OCI-LY1 (cell line): ENCODE measurements at regions not wholly inside any gene's neighbourhood (a gene's known extent, or its start where the extent isn't known, plus 50 kb on each side); places are given as distances from the start of the nearest gene placed in this dataset.

Experiments used
- H2AFZ ChIP-seq: fragments of 200-600 bp; sonication (generic), shearing (Covaris generic); 2 replicates; pipeline ENCODE4 v1.6.0; 2014; ENCODE audit warnings: antibody characterized with exemption, mild to moderate bottlenecking, low read length
- H3F3A ChIP-seq: fragments of 200-600 bp; sonication (generic), shearing (Covaris generic); 2 replicates; pipeline ENCODE4 v1.6.0; 2014; ENCODE audit warnings: mild to moderate bottlenecking, antibody characterized with exemption, low read length, moderate library complexity; ENCODE audit not compliant: insufficient read depth
- H3K27ac ChIP-seq: fragments of 200-600 bp; sonication (generic); 2 replicates; pipeline ENCODE4 v1.5.1; 2014; ENCODE audit warnings: low read length, mixed run types, mild to moderate bottlenecking, low read depth; ENCODE audit not compliant: poor library complexity, severe bottlenecking
- H3K27me3 ChIP-seq: fragments of 200-600 bp; sonication (generic); 2 replicates; pipeline ENCODE4 v1.6.0; 2014; ENCODE audit warnings: antibody characterized with exemption, mild to moderate bottlenecking, low read length, moderate library complexity; ENCODE audit not compliant: insufficient read depth
- H3K36me3 ChIP-seq: fragments of 200-600 bp; sonication (generic); 2 replicates; pipeline ENCODE4 v1.6.1; 2014; ENCODE audit warnings: mild to moderate bottlenecking, antibody characterized with exemption, low read length, moderate library complexity, mixed read lengths; ENCODE audit not compliant: insufficient read depth
- H3K4me1 ChIP-seq: fragments of 200-600 bp; sonication (generic); 2 replicates; pipeline ENCODE4 v1.5.1; 2014; ENCODE audit warnings: mild to moderate bottlenecking, low read length, moderate library complexity; ENCODE audit not compliant: insufficient read depth, severe bottlenecking
- H3K4me2 ChIP-seq: fragments of 200-600 bp; sonication (generic), shearing (Covaris generic); 2 replicates; pipeline ENCODE4 v1.6.1; 2014; ENCODE audit warnings: low read length
- H3K4me3 ChIP-seq: fragments of 200-600 bp; sonication (generic); 2 replicates; pipeline ENCODE4 v1.5.1; 2014; ENCODE audit warnings: low read length, low read depth, mild to moderate bottlenecking, mixed read lengths; ENCODE audit not compliant: poor library complexity, severe bottlenecking
- H3K79me2 ChIP-seq: fragments of 200-600 bp; shearing (Covaris generic); 2 replicates; pipeline ENCODE4 v1.6.1; 2016; ENCODE audit warnings: mixed run types, low read length, mixed read lengths; ENCODE audit not compliant: insufficient read depth
- H3K9ac ChIP-seq: fragments of 200-600 bp; sonication (generic), shearing (Covaris generic); 2 replicates; pipeline ENCODE4 v1.6.1; 2014; ENCODE audit warnings: mild to moderate bottlenecking, low read length, mixed read lengths
- H3K9me2 ChIP-seq: fragments of 200-600 bp; sonication (generic), shearing (Covaris generic); 2 replicates; pipeline ENCODE4 v1.6.1; 2014; ENCODE audit warnings: low read depth, mild to moderate bottlenecking, low read length, mixed read lengths
- H3K9me3 ChIP-seq: fragments of 200-600 bp; shearing (Covaris generic); 2 replicates; pipeline ENCODE4 v1.6.1; 2014; ENCODE audit warnings: low read length, mixed read lengths
- H4K20me1 ChIP-seq: fragments of 200-600 bp; sonication (generic), shearing (Covaris generic); 2 replicates; pipeline ENCODE4 v1.6.0; 2016; ENCODE audit warnings: mild to moderate bottlenecking, low read length; ENCODE audit not compliant: insufficient read depth
- EZH2 ChIP-seq: fragments of 200-600 bp; sonication (generic), shearing (Covaris generic); IDR thresholded peaks from 2 replicates; pipeline ENCODE4 v1.8.0; 2017; ENCODE audit warnings: borderline replicate concordance, mixed run types, mild to moderate bottlenecking, antibody characterized with exemption, low read length, moderate library complexity, mixed read lengths
- TF ChIP-seq, protein P1 (sequence below): fragments of 200-600 bp; sonication (generic), shearing (Covaris generic); IDR thresholded peaks from 2 replicates; pipeline ENCODE4 v1.5.1; 2017; ENCODE audit warnings: mild to moderate bottlenecking, antibody characterized with exemption, low read length, moderate library complexity, mixed read lengths

DNA sequence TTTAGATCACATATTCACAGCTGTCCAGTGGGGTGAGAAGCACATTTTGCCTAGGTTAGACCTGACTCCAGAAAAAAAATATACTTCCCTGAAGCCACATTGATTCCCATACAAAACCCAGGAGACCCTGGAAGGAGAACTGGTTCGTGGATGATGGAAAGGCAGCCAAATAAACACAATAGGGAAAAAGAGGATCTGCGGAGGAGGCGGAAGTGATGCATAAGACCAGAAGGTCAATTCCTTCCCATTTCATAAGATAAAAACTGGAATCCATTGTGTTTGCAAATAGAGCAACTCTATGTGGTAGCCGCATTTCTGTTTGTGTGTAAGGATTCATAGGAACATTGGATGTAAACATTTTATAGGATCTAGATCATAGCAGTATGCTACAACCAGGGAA is 781.9 kb upstream of the GRM7 start:
- Histone ChIP-seq H3K4me3 (no peak overlapping the region), H3K27ac (no peak overlapping the region), H3K4me2 (no peak overlapping the region), H3F3A (no peaks in the 10 kb centered on the region), H3K4me1 (no peaks in the 10 kb centered on the region), H3K79me2 (no peaks in the 10 kb centered on the region), H3K9ac (no peak overlapping the region), H3K36me3 (no peaks in the 10 kb centered on the region), H3K9me3 (no peaks in the 10 kb centered on the region), H4K20me1 (no peaks in the 10 kb centered on the region), H3K27me3 (no peaks in the 10 kb centered on the region), H2AFZ (no peak overlapping the region), H3K9me2 (no peaks in the 10 kb centered on the region)
- TF ChIP-seq, protein P1, sequence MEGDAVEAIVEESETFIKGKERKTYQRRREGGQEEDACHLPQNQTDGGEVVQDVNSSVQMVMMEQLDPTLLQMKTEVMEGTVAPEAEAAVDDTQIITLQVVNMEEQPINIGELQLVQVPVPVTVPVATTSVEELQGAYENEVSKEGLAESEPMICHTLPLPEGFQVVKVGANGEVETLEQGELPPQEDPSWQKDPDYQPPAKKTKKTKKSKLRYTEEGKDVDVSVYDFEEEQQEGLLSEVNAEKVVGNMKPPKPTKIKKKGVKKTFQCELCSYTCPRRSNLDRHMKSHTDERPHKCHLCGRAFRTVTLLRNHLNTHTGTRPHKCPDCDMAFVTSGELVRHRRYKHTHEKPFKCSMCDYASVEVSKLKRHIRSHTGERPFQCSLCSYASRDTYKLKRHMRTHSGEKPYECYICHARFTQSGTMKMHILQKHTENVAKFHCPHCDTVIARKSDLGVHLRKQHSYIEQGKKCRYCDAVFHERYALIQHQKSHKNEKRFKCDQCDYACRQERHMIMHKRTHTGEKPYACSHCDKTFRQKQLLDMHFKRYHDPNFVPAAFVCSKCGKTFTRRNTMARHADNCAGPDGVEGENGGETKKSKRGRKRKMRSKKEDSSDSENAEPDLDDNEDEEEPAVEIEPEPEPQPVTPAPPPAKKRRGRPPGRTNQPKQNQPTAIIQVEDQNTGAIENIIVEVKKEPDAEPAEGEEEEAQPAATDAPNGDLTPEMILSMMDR: no peak
- no peak for TF ChIP-seq EZH2

DNA sequence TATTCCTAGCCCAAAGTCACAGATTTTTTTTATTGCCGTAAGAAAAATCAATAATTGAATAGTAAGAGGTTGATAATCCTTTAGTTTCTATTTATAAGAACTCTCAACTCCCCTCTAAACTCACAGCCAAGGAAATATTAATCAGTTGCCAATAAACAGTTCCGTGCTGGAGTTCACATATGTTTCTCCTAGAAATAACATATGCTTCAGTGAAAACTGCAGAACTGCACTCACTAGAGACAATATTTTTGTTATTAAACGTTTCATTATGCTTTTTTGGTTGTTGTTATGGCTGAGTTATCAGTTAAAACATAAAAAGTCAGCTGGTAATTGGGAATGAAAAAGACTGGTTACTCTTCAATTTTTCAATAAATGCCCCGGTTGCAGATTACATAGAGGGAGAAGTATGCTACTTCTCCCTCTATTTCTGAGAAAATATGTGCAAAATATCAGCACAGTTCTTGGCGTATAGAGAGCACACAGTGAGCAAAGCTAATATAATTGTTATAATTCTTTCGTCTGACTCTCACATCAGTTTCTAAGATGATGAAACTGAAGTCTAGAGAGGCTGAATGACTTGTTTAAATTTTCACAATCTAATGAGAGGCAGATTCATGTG is 781.2 kb upstream of the GRM7 start:
- Histone ChIP-seq H3K9ac (no peak overlapping the region), H3K36me3 (no peaks in the 10 kb centered on the region), H2AFZ (no peak overlapping the region), H3K27ac (no peak overlapping the region), H3K4me3 (no peak overlapping the region), H3K9me3 (no peaks in the 10 kb centered on the region), H3K4me2 (no peak overlapping the region), H3K4me1 (no peaks in the 10 kb centered on the region), H4K20me1 (no peaks in the 10 kb centered on the region), H3K27me3 (no peaks in the 10 kb centered on the region), H3K9me2 (no peaks in the 10 kb centered on the region), H3K79me2 (no peaks in the 10 kb centered on the region), H3F3A (no peaks in the 10 kb centered on the region)
- TF ChIP-seq, protein P1: no peak
- TF ChIP-seq EZH2: no peak

DNA sequence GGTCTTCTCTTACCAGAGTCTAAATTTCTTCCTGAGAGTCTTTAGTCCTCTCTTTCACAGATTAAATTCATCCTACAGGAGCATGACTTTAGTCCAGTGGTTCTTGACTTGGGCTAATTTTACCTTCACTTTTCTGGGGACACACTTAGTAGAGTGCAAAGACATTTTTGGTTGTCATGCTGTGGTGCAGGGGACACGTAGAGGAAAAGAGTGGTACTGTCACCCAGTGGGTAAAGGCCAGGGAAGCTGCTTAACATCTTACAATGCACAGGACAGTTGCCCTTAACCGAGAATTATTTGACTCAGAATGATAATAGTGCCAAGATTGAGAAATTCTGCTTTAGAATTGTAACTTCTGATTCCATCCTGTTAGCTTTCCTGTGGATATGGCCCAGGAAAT is 772.5 kb upstream of the GRM7 start:
- no peaks in the 10 kb centered on the region for H3K27me3 ChIP-seq
- TF ChIP-seq EZH2: no peak
- TF ChIP-seq, protein P1: no peak
- H3K9ac ChIP-seq: no peak overlapping the region
- H2AFZ ChIP-seq: no peak overlapping the region
- no peaks in the 10 kb centered on the region for H3K9me2 ChIP-seq
- no peak overlapping the region for H3K27ac ChIP-seq
- H4K20me1 ChIP-seq: no peaks in the 10 kb centered on the region
- no peaks in the 10 kb centered on the region for H3K36me3 ChIP-seq
- H3K4me2 ChIP-seq: no peak overlapping the region
- no peaks in the 10 kb centered on the region for H3K79me2 ChIP-seq
- no peak overlapping the region for H3K4me3 ChIP-seq
- H3K9me3 ChIP-seq: no peaks in the 10 kb centered on the region
- H3K4me1 ChIP-seq: no peaks in the 10 kb centered on the region
- H3F3A ChIP-seq: no peaks in the 10 kb centered on the region
